Renal cortex interstitium (tissue), 11 donors: ENCODE measurements at regions not wholly inside any gene's neighbourhood (a gene's known extent, or its start where the extent isn't known, plus 50 kb on each side); places are given as distances from the start of the nearest gene placed in this dataset.
"Not testable (repeated sequence)": the region's sequence is repeated elsewhere in the genome, so short reads cannot be mapped to it uniquely, and the experiment has no call there.

ENCODE experiments used
- DNase-seq, 11 donors: peaks; one replicate each; pipeline ENCODE4 v3.0.0-alpha.2; 2013; ENCODE audit warnings: low read depth in 9 of 11, low spot score in 4 of 11; ENCODE audit errors: extremely low read depth in 1 of 11

GRCh38 chr2:89756616-89757015, 1065.1 kb downstream of the RPIA start:
- not testable (repeated sequence) for DNase-seq

- not testable (repeated sequence) for DNase-seq
Measured at GRCh38 chr2:89758332-89759026, 1067.0 kb downstream of the RPIA start.

- not testable (repeated sequence) for DNase-seq
Measured at GRCh38 chr2:89760762-89761161, 1069.3 kb downstream of the RPIA start.

- not testable (repeated sequence) for DNase-seq
Measured at GRCh38 chr2:89761171-89761570, 1069.7 kb downstream of the RPIA start.

- DNase-seq: not testable (repeated sequence)
Measured at GRCh38 chr2:89761863-89762262, 1070.4 kb downstream of the RPIA start.

GRCh38 chr2:89762461-89763253, 1071.2 kb downstream of the RPIA start:
- DNase-seq: not testable (repeated sequence)

- DNase-seq: no peak
Measured at GRCh38 chr2:89763254-89763580, 1071.7 kb downstream of the RPIA start.

GRCh38 chr2:89763581-89764485, 1072.4 kb downstream of the RPIA start:
- no peak for DNase-seq

- not testable (repeated sequence) for DNase-seq
Measured at GRCh38 chr2:89764571-89765360, 1073.3 kb downstream of the RPIA start.

- not testable (repeated sequence) for DNase-seq
Measured at GRCh38 chr2:89765361-89765718, 1073.9 kb downstream of the RPIA start.

- DNase-seq: not testable (repeated sequence)
Measured at GRCh38 chr2:89766141-89766990, 1074.9 kb downstream of the RPIA start.

- DNase-seq: not testable (repeated sequence)
Measured at GRCh38 chr2:89767058-89767457, 1075.6 kb downstream of the RPIA start.

GRCh38 chr2:89767572-89768435, 1076.3 kb downstream of the RPIA start:
- DNase-seq: no peak

GRCh38 chr2:89775885-89776284, 1084.4 kb downstream of the RPIA start:
- no peak for DNase-seq

- no peak for DNase-seq
Measured at GRCh38 chr2:89780318-89780717, 1088.8 kb downstream of the RPIA start.

- no peak for DNase-seq
Measured at GRCh38 chr2:89781962-89782361, 1090.5 kb downstream of the RPIA start.

- DNase-seq: no peak
Measured at GRCh38 chr2:89784960-89785359, 1093.5 kb downstream of the RPIA start.
